Mesenchymal stem cell (in vitro differentiated cells and primary cell): ENCODE measurements at regions not wholly inside any gene's neighbourhood (a gene's known extent, or its start where the extent isn't known, plus 50 kb on each side); places are given as distances from the start of the nearest gene placed in this dataset.

ENCODE experiments used
- DNase-seq: peaks from one replicate; pipeline ENCODE4 v3.0.0-alpha.2; 2013
- H2AFZ ChIP-seq: one replicate; pipeline ENCODE4 v1.6.1; 2013; ENCODE audit warnings: low read depth, mild to moderate bottlenecking, control low read depth, inconsistent platforms, low read length, moderate library complexity
- H2AK5ac ChIP-seq: 2 replicates; pipeline ENCODE4 v1.6.1; 2013; ENCODE audit warnings: low read length, moderate library complexity, mild to moderate bottlenecking, inconsistent platforms; ENCODE audit not compliant: severe bottlenecking
- H2BK120ac ChIP-seq: one replicate; pipeline ENCODE4 v1.6.1; 2013; ENCODE audit warnings: low read depth, mild to moderate bottlenecking, inconsistent platforms, low read length, moderate library complexity
- H2BK12ac ChIP-seq, 2 experiments: one replicate each; pipeline ENCODE4 v1.6.1; 2013; ENCODE audit warnings: inconsistent platforms in 2 of 2, low read length in 2 of 2, mild to moderate bottlenecking in 2 of 2, moderate library complexity in 2 of 2, control low read depth in 1 of 2
- H2BK15ac ChIP-seq: one replicate; pipeline ENCODE4 v1.6.1; 2013; ENCODE audit warnings: mild to moderate bottlenecking, low read depth, inconsistent platforms; ENCODE audit not compliant: poor library complexity, severe bottlenecking
- H2BK5ac ChIP-seq: 2 replicates; pipeline ENCODE4 v1.6.1; 2013; ENCODE audit warnings: low read depth, mild to moderate bottlenecking, low read length, control low read depth, inconsistent platforms; ENCODE audit not compliant: poor library complexity, severe bottlenecking
- H3K14ac ChIP-seq, 2 experiments: one replicate each; pipeline ENCODE4 v1.6.1; 2013; ENCODE audit warnings: inconsistent platforms in 2 of 2, low read length in 2 of 2, control low read depth in 1 of 2, mild to moderate bottlenecking in 1 of 2, moderate library complexity in 1 of 2
- H3K18ac ChIP-seq, 2 experiments: one replicate each; pipeline ENCODE4 v1.6.1; 2013; ENCODE audit warnings: inconsistent platforms in 2 of 2, low read length in 2 of 2, control low read depth in 1 of 2, low read depth in 1 of 2, mild to moderate bottlenecking in 1 of 2
- H3K23ac ChIP-seq, 2 experiments: one replicate each; pipeline ENCODE4 v1.6.1; 2013; ENCODE audit warnings: inconsistent platforms in 2 of 2, low read length in 2 of 2, mild to moderate bottlenecking in 2 of 2, moderate library complexity in 2 of 2, control low read depth in 1 of 2
- H3K27ac ChIP-seq: 2 replicates; pipeline ENCODE4 v1.5.1; 2013; ENCODE audit warnings: mild to moderate bottlenecking, moderate library complexity, low read length, control low read depth, inconsistent platforms; ENCODE audit not compliant: poor library complexity, severe bottlenecking
- H3K27me3 ChIP-seq, 2 experiments: 2 replicates each; pipeline versions ENCODE4 v1.6.1 to v1.7.0; 2013; ENCODE audit warnings: low read length in 2 of 2, mild to moderate bottlenecking in 2 of 2, moderate library complexity in 2 of 2, control low read depth in 1 of 2, inconsistent platforms in 1 of 2; ENCODE audit not compliant: control insufficient read depth in 1 of 2, insufficient read depth in 1 of 2
- H3K36me3 ChIP-seq, 2 experiments: 2 replicates each; pipeline versions ENCODE4 v1.6.1 to v1.7.0; 2013; ENCODE audit warnings: low read length in 2 of 2, control low read depth in 1 of 2, inconsistent platforms in 1 of 2, low read depth in 1 of 2, mild to moderate bottlenecking in 1 of 2; ENCODE audit not compliant: insufficient read depth in 2 of 2, control insufficient read depth in 1 of 2
- H3K4ac ChIP-seq, 2 experiments: one replicate each; pipeline ENCODE4 v1.6.1; 2013; ENCODE audit warnings: inconsistent platforms in 2 of 2, low read length in 2 of 2, mild to moderate bottlenecking in 2 of 2, moderate library complexity in 2 of 2, control low read depth in 1 of 2, low read depth in 1 of 2
- H3K4me1 ChIP-seq: 2 replicates; pipeline ENCODE4 v1.6.1; 2013; ENCODE audit warnings: low read depth, low read length, control low read depth; ENCODE audit not compliant: control insufficient read depth, insufficient read depth
- H3K4me2 ChIP-seq: 2 replicates; pipeline ENCODE4 v1.6.1; 2013; ENCODE audit warnings: low read length, mild to moderate bottlenecking, inconsistent platforms; ENCODE audit not compliant: poor library complexity, severe bottlenecking
- H3K4me3 ChIP-seq, 2 experiments: 2 replicates each; pipeline versions ENCODE4 v1.5.1 to v1.7.0; 2013; ENCODE audit warnings: low read length in 2 of 2, mild to moderate bottlenecking in 2 of 2, control low read depth in 1 of 2, low read depth in 1 of 2; ENCODE audit not compliant: insufficient read depth in 1 of 2
- H3K79me1 ChIP-seq: replicated peaks from 2 replicates; pipeline ENCODE4 v1.6.1; 2013; ENCODE audit warnings: mild to moderate bottlenecking, control low read depth, low read length, inconsistent platforms; ENCODE audit not compliant: poor library complexity, severe bottlenecking
- H3K9ac ChIP-seq: 2 replicates; pipeline ENCODE4 v1.7.0; 2013; ENCODE audit warnings: mild to moderate bottlenecking, low read length, moderate library complexity
- H3K9me3 ChIP-seq: 2 replicates; pipeline ENCODE4 v1.7.0; 2013; ENCODE audit warnings: mild to moderate bottlenecking, low read length; ENCODE audit not compliant: control insufficient read depth
- H4K8ac ChIP-seq: one replicate; pipeline ENCODE4 v1.6.1; 2013; ENCODE audit warnings: inconsistent platforms, mild to moderate bottlenecking, low read length, moderate library complexity
- H4K91ac ChIP-seq: one replicate; pipeline ENCODE4 v1.6.1; 2013; ENCODE audit warnings: mild to moderate bottlenecking, low read length, inconsistent platforms
- WGBS: methylation state at CpG from one replicate; pipeline ENCODE4 v1.1.7; 2013; ENCODE audit warnings: mixed read lengths; 5-methylcytosine and 5-hydroxymethylcytosine counted together

DNA sequence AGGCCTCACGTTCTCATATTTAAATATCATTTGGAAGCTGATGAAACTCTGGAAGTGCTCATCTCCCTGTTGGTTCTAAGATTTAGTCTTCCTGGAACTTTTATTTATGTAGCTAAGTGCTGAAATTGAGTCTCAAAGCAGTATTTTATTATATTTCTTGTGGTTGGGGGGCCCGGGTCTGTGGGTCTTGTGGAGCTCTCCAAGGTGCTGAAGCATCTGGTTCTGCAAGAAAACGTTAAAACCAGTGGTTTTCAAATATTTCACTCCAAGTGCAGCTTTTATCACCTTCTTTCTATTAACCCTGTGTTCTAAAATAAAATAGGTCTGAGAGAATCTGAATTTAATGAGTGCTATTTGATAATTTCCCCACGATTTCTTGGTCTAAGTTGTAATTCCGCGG, 1404.8 kb downstream of the TBC1D22A start:
- Histone ChIP-seq H3K36me3 (no peaks in the 10 kb centered on the region), H3K4me2 (no peak overlapping the region), H3K18ac (no peak overlapping the region), H2BK12ac (no peak overlapping the region), H2AFZ (no peak overlapping the region), H4K8ac (no peak overlapping the region), H2AK5ac (no peak overlapping the region), H2BK120ac (no peak overlapping the region), H3K4me1 (no peaks in the 10 kb centered on the region), H3K9ac (no peak overlapping the region), H3K4me3 (no peak overlapping the region), H3K14ac (no peak overlapping the region), H3K4ac (no peak overlapping the region), H4K91ac (no peak overlapping the region), H2BK5ac (no peak overlapping the region), H3K9me3 (no peaks in the 10 kb centered on the region), H3K79me1 (no peaks in the 10 kb centered on the region), H3K23ac (no peak overlapping the region), H3K27me3 (no peaks in the 10 kb centered on the region), H2BK15ac (no peak overlapping the region), H3K27ac (no peak overlapping the region)
- 58% methylated on average over 5 of the region's 6 CpGs for WGBS
- no peak for DNase-seq

DNA sequence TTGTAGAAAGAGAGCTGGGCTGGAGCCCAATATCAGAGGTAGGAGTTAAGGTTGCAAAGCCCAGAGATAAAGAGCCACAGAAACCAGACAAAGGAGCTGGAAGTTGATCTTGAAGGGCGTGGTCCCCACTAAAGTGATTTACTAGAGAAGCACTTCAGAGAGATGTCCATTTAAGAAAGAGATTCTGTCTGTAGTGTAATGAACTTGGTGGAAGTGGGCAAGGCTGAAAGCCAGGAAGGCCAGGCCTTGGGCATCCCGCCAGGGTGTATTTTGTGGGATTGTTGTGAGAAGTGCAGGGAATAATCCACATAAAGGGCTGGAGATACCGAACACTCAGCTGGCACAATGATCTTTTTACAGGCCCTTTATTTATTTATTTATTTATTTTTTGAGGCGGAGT, 1398.8 kb downstream of the TBC1D22A start:
- WGBS, result 57% methylated on average over 2 of the region's 4 CpGs
- Histone ChIP-seq H3K4me1 (no peaks in the 10 kb centered on the region), H3K4me3 (no peak overlapping the region), H3K9me3 (no peaks in the 10 kb centered on the region), H2AFZ (no peak overlapping the region), H2BK5ac (no peak overlapping the region), H2BK15ac (no peak overlapping the region), H2BK12ac (no peak overlapping the region), H3K14ac (no peak overlapping the region), H4K8ac (no peak overlapping the region), H3K27ac (no peak overlapping the region), H3K18ac (no peak overlapping the region), H3K79me1 (no peaks in the 10 kb centered on the region), H3K4me2 (no peak overlapping the region), H3K36me3 (no peaks in the 10 kb centered on the region), H3K9ac (no peak overlapping the region), H4K91ac (no peak overlapping the region), H2BK120ac (no peak overlapping the region), H3K4ac (no peak overlapping the region), H2AK5ac (no peak overlapping the region), H3K23ac (no peak overlapping the region), H3K27me3 (no peaks in the 10 kb centered on the region)
- DNase-seq, result no peak

DNA sequence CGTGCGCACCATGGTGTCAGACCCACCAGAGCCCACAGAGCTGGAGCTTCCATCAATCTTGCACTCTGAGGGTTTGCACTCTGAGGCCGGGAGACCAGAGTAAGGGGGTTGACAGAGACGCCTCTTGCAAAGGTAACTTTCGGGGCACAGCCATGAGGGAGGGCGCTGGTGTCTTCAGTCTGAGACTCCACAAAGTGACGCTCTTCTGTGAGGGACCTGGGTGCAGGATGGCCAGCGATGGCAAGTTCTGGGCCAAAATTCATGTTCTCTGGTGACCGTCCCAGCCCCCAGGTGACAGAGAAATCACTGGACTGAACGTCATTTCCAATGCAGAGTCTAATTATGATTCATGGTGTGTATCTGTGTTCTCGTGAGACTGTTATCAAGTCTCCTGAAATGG, 1395.2 kb downstream of the TBC1D22A start:
- Histone ChIP-seq H3K4me1 (no peaks in the 10 kb centered on the region), H2BK120ac (no peak overlapping the region), H3K9me3 (no peaks in the 10 kb centered on the region)

DNA sequence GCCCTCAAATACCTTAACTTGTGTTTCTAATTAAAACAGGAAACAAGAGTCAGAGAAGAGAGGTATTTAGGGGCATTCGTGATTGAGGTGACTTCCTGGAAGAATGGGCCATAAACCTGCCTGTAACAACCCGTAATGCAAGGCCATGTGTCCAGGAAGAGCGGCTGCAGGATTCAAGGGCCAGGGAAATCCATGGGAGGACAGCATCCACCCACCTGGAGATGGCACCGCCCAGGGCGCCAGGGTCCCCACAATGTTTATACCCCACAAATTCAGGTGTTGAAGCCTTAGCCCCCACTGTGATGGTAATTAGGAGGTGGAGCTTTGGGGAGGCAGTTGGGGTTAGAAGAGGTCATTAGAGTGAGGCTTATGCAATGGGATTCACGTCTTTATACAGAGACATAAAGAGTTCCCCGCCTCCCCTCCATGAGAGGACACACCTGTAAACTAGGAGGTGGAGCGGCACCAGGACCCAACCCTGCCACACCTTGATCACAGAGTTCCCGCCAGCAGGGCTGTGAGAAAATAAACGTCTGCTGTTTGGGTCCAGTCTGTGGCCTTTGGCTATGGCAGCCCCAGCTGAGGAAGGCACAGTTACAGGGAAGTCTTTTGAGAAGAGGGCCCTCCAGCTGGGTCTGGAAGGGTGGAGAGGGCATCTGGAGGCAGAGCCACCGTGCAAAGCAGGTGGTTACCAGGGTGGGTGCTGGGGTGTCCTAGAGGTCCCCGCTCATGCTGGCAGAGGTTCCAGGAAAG, 1394.3 kb downstream of the TBC1D22A start:
- Histone ChIP-seq H3K36me3 (no peaks in the 10 kb centered on the region), H3K9ac (no peak overlapping the region), H3K79me1 (no peaks in the 10 kb centered on the region), H2BK12ac (no peak overlapping the region), H3K23ac (no peak overlapping the region), H3K27me3 (no peaks in the 10 kb centered on the region), H4K8ac (no peak overlapping the region), H3K4me1 (no peaks in the 10 kb centered on the region), H2BK15ac (no peak overlapping the region), H2BK5ac (no peak overlapping the region), H3K14ac (no peak overlapping the region), H4K91ac (no peak overlapping the region), H3K4me2 (no peak overlapping the region), H2BK120ac (no peak overlapping the region), H3K9me3 (no peaks in the 10 kb centered on the region), H3K4me3 (no peak overlapping the region), H3K4ac (no peak overlapping the region), H3K18ac (no peak overlapping the region), H2AK5ac (no peak overlapping the region), H2AFZ (no peak overlapping the region), H3K27ac (no peak overlapping the region)
- WGBS, result 76% methylated on average over 12 of the region's 12 CpGs
- DNase-seq, result no peak

More for the DNA sequence above, 1395.2 kb downstream of the TBC1D22A start:
- Histone ChIP-seq H3K4me2 (no peak overlapping the region), H3K4ac (no peak overlapping the region), H3K27me3 (no peaks in the 10 kb centered on the region), H3K9ac (no peak overlapping the region), H3K23ac (no peak overlapping the region), H2BK15ac (no peak overlapping the region), H4K8ac (no peak overlapping the region), H2AFZ (no peak overlapping the region), H4K91ac (no peak overlapping the region), H3K18ac (no peak overlapping the region), H3K36me3 (no peaks in the 10 kb centered on the region), H2BK5ac (no peak overlapping the region), H3K14ac (no peak overlapping the region), H3K27ac (no peak overlapping the region), H2AK5ac (no peak overlapping the region), H3K79me1 (no peaks in the 10 kb centered on the region), H3K4me3 (no peak overlapping the region), H2BK12ac (no peak overlapping the region)
- no peak for DNase-seq
- WGBS, result 86% methylated on average over 10 of the region's 11 CpGs
